IMR-90 (cell line): ENCODE measurements at regions not wholly inside any gene's neighbourhood (a gene's known extent, or its start where the extent isn't known, plus 50 kb on each side); places are given as distances from the start of the nearest gene placed in this dataset.

Experiments used
- ATAC-seq: fragments of 200-7000 bp; cut with Tn5 transposase; 2 replicates; pipeline ENCODE4 v1.9.1; 2020; ENCODE audit warnings: low read depth, mild to moderate bottlenecking, moderate library complexity
- BruUV-seq: library from RNA; stranded (reverse); fragments of 400-500 nt; replicated peaks from 2 replicates; lab custom pipeline; 2021; lab: Mats Ljungman, UMichigan
- CTCF ChIA-PET: fragments of 300-600 bp; formaldehyde crosslinking; extraction: SDS; loops from one replicate; lab custom pipeline; 2021; ENCODE audit warnings: antibody characterized with exemption; lab: Yijun Ruan, JAX
- POLR2A ChIA-PET: fragments of 300-600 bp; sonication (Branson Sonifier 250); formaldehyde crosslinking; loops from one replicate; lab custom pipeline; 2022; ENCODE audit warnings: antibody characterized with exemption; ENCODE audit not compliant: unreplicated experiment; lab: Charles Lee
- DNase-seq: peaks from one replicate; pipeline ENCODE4 v3.0.0; 2013
- H2AFZ ChIP-seq: replicated peaks from 2 replicates; pipeline ENCODE3; 2013; ENCODE audit warnings: low read length, mild to moderate bottlenecking; ENCODE audit not compliant: poor library complexity
- H2AK5ac ChIP-seq: 2 replicates; pipeline ENCODE4 v1.6.1; 2013; ENCODE audit warnings: low read depth, low read length, inconsistent platforms
- H2AK9ac ChIP-seq: replicated peaks from 2 replicates; pipeline ENCODE3; 2013; ENCODE audit warnings: mild to moderate bottlenecking, low read depth, low read length, moderate library complexity; ENCODE audit not compliant: poor library complexity
- H2BK120ac ChIP-seq: 2 replicates; pipeline ENCODE4 v1.6.1; 2013; ENCODE audit warnings: low read depth, low read length, inconsistent platforms
- H2BK15ac ChIP-seq: 3 replicates; pipeline ENCODE4 v1.6.1; 2013; ENCODE audit warnings: low read depth, low read length, inconsistent platforms
- H2BK20ac ChIP-seq: 2 replicates; pipeline ENCODE4 v1.6.1; 2013; ENCODE audit warnings: low read depth, mild to moderate bottlenecking, inconsistent platforms, low read length, moderate library complexity
- H2BK5ac ChIP-seq: 2 replicates; pipeline ENCODE4 v1.6.1; 2013; ENCODE audit warnings: mild to moderate bottlenecking, low read depth, low read length, inconsistent platforms; ENCODE audit not compliant: poor library complexity, severe bottlenecking
- H3K14ac ChIP-seq: replicated peaks from 2 replicates; pipeline ENCODE4 v1.6.1; 2013; ENCODE audit warnings: low read depth, low read length, inconsistent platforms
- H3K18ac ChIP-seq: 2 replicates; pipeline ENCODE4 v1.6.1; 2013; ENCODE audit warnings: low read depth, low read length, control low read depth
- H3K23ac ChIP-seq: 2 replicates; pipeline ENCODE4 v1.6.1; 2013; ENCODE audit warnings: low read depth, low read length, inconsistent platforms
- H3K27ac ChIP-seq: 2 replicates; pipeline ENCODE4 v1.5.1; 2013; ENCODE audit warnings: mild to moderate bottlenecking, control low read depth, low read length; ENCODE audit not compliant: insufficient read depth
- H3K27me3 ChIP-seq: 2 replicates; pipeline ENCODE4 v1.6.1; 2013; ENCODE audit warnings: low read length; ENCODE audit not compliant: control insufficient read depth, insufficient read depth
- H3K36me3 ChIP-seq: 2 replicates; pipeline ENCODE4 v1.6.1; 2013; ENCODE audit warnings: low read length, mixed read lengths; ENCODE audit not compliant: control insufficient read depth, insufficient read depth
- H3K4ac ChIP-seq: 2 replicates; pipeline ENCODE4 v1.6.1; 2013; ENCODE audit warnings: low read depth, low read length, inconsistent platforms
- H3K4me1 ChIP-seq: 2 replicates; pipeline ENCODE4 v1.6.1; 2013; ENCODE audit warnings: low read length, mixed read lengths; ENCODE audit not compliant: control insufficient read depth, insufficient read depth
- H3K4me2 ChIP-seq: 2 replicates; pipeline ENCODE4 v1.6.1; 2013; ENCODE audit warnings: low read depth, mild to moderate bottlenecking, control low read depth, low read length, moderate library complexity
- H3K4me3 ChIP-seq: 2 replicates; pipeline ENCODE4 v1.5.1; 2013; ENCODE audit warnings: low read depth, mild to moderate bottlenecking, control low read depth, low read length, moderate library complexity; ENCODE audit not compliant: insufficient read depth
- H3K56ac ChIP-seq: 2 replicates; pipeline ENCODE4 v1.6.1; 2013; ENCODE audit warnings: low read length, inconsistent platforms; ENCODE audit not compliant: insufficient read depth; ENCODE audit errors: extremely low read depth
- H3K79me1 ChIP-seq, 2 experiments: 2 replicates each; pipeline ENCODE4 v1.6.1; 2013; ENCODE audit warnings: low read length in 2 of 2, inconsistent platforms in 1 of 2, low read depth in 1 of 2
- H3K9ac ChIP-seq: 2 replicates; pipeline ENCODE4 v1.6.1; 2013; ENCODE audit warnings: low read depth, low read length, control low read depth
- H3K9me1 ChIP-seq: 2 replicates; pipeline ENCODE4 v1.6.1; 2013; ENCODE audit warnings: low read length, inconsistent platforms; ENCODE audit not compliant: insufficient read depth
- H3K9me3 ChIP-seq: 2 replicates; pipeline ENCODE4 v1.6.1; 2013; ENCODE audit warnings: low read length; ENCODE audit not compliant: control insufficient read depth, insufficient read depth
- H4K20me1 ChIP-seq: 2 replicates; pipeline ENCODE4 v1.6.1; 2013; ENCODE audit warnings: low read length, inconsistent platforms; ENCODE audit not compliant: insufficient read depth
- H4K5ac ChIP-seq: 2 replicates; pipeline ENCODE4 v1.6.1; 2013; ENCODE audit warnings: mild to moderate bottlenecking, low read depth, low read length, control low read depth
- H4K8ac ChIP-seq, 2 experiments: 2 replicates each; pipeline ENCODE4 v1.6.1; 2013; ENCODE audit warnings: low read depth in 2 of 2, low read length in 2 of 2, control low read depth in 1 of 2, inconsistent platforms in 1 of 2
- H4K91ac ChIP-seq: 2 replicates; pipeline ENCODE4 v1.6.1; 2013; ENCODE audit warnings: low read depth, low read length, inconsistent platforms; ENCODE audit not compliant: insufficient read depth
- BHLHE40 ChIP-seq: fragments of 150-350 bp; IDR thresholded peaks from 2 replicates; pipeline ENCODE4 v1.6.1; 2016; ENCODE audit warnings: mild to moderate bottlenecking, low read depth, low read length
- FOS ChIP-seq: fragments of 150-350 bp; IDR thresholded peaks from 2 replicates; pipeline ENCODE4 v1.6.1; 2016; ENCODE audit warnings: low read depth, low read length
- RFX5 ChIP-seq: IDR thresholded peaks from 2 replicates; pipeline ENCODE4 v1.8.0; 2012; ENCODE audit warnings: low read depth, mild to moderate bottlenecking, low read length, moderate library complexity
- SMC3 ChIP-seq: fragments of 150-350 bp; IDR thresholded peaks from 2 replicates; pipeline ENCODE4 v1.6.1; 2016; ENCODE audit warnings: low read depth, mild to moderate bottlenecking, antibody characterized with exemption, low read length, moderate library complexity
- USF2 ChIP-seq: fragments of 150-350 bp; IDR thresholded peaks from 2 replicates; pipeline ENCODE4 v1.6.1; 2017; ENCODE audit warnings: mild to moderate bottlenecking, antibody characterized with exemption, low read length, low read depth
- WGBS, 2 experiments: methylation state at CpG; one replicate each; pipeline versions ENCODE4 v1.1.5 to v1.1.7; 2013; ENCODE audit warnings: missing lambda C conversion rate in 2 of 2; ENCODE audit not compliant: insufficient read length in 1 of 2; ENCODE audit errors: extremely low coverage in 2 of 2; 5-methylcytosine and 5-hydroxymethylcytosine counted together
- dilution Hi-C: fragments of 300-500 bp; cut with HindIII; formaldehyde crosslinking; loops from one replicate; pipeline ENCODE4 v1.14.3; 2018; ENCODE audit warnings: low sequenced_read_pairs; ENCODE audit not compliant: unreplicated experiment
- in situ Hi-C: fragments of 300-500 bp; cut with MboI; formaldehyde crosslinking; loops from 3 replicates; pipeline ENCODE4 v1.14.3; 2019; ENCODE audit warnings: low sequenced_read_pairs, inconsistent platforms, mixed read lengths
- intact Hi-C: fragments of 100-400 bp; cut with micrococcal nuclease; formaldehyde crosslinking; loops from 2 replicates; pipeline ENCODE4 v1.10.0; 2022

- H3K9ac ChIP-seq: no peak overlapping the region
Measured at GRCh38 chr10:125248489-125248888, 88.1 kb upstream of the CTBP2 start.

More at GRCh38 chr10:125248489-125248888, 88.1 kb upstream of the CTBP2 start:
- no peak overlapping the region for H4K5ac ChIP-seq
- H2BK20ac ChIP-seq: no peak overlapping the region
- H3K56ac ChIP-seq: no peak overlapping the region
- no peaks in the 10 kb centered on the region for H3K36me3 ChIP-seq
- H3K9me3 ChIP-seq: no peaks in the 10 kb centered on the region
- H3K4me1 ChIP-seq: no peaks in the 10 kb centered on the region
- H2BK15ac ChIP-seq: no peak overlapping the region
- no peaks in the 10 kb centered on the region for H3K9me1 ChIP-seq
- H2AK9ac ChIP-seq: no peak overlapping the region
- BruUV-seq: no TSS peak
- no CpG with 5 or more reads among the region's 3 CpGs for WGBS, 2 experiments
- no peak overlapping the region for H3K23ac ChIP-seq
- TF ChIP-seq FOS (no peak), USF2 (no peak), SMC3 (no peak), RFX5 (no peak), BHLHE40 (no peak)
- no peak overlapping the region for H3K14ac ChIP-seq
- H3K27ac ChIP-seq: no peak overlapping the region
- H3K4me3 ChIP-seq: no peak overlapping the region
- H3K18ac ChIP-seq: no peak overlapping the region
- H3K4me2 ChIP-seq: no peak overlapping the region
- no peaks in the 10 kb centered on the region for H3K79me1 ChIP-seq
- DNase-seq: no peak
- H2BK120ac ChIP-seq: no peak overlapping the region
- H2AFZ ChIP-seq: no peak overlapping the region
- no peaks in the 10 kb centered on the region for H4K20me1 ChIP-seq
- dilution Hi-C loops: no loop called here
- ChIA-PET CTCF (interaction anchor here (1.2 kb wide), 1 partner anchor 9 kb away, joined by 3 read pairs; no protein-coding TSS in a partner anchor), POLR2A (no interaction called here)
- ATAC-seq: no peak
- H2BK5ac ChIP-seq: no peak overlapping the region
- in situ Hi-C loops: no loop called here
- H4K8ac ChIP-seq: no peak overlapping the region
- H2AK5ac ChIP-seq: no peak overlapping the region
- peaks cover 7% of the 10 kb centered on the region for H3K27me3 ChIP-seq
- no peak overlapping the region for H4K91ac ChIP-seq
- no peak overlapping the region for H3K4ac ChIP-seq
- intact Hi-C loops: no loop called here
